GM21529 (cell line): ENCODE measurements at regions not wholly inside any gene's neighbourhood (a gene's known extent, or its start where the extent isn't known, plus 50 kb on each side); places are given as distances from the start of the nearest gene placed in this dataset.
"Not testable (repeated sequence)": the region's sequence is repeated elsewhere in the genome, so short reads cannot be mapped to it uniquely, and the experiment has no call there.

ENCODE experiments used
- ATAC-seq: cut with Tn5 transposase; IDR thresholded peaks from one replicate; pipeline ENCODE4 v1.9.1; 2021; ENCODE audit not compliant: unreplicated experiment

DNA sequence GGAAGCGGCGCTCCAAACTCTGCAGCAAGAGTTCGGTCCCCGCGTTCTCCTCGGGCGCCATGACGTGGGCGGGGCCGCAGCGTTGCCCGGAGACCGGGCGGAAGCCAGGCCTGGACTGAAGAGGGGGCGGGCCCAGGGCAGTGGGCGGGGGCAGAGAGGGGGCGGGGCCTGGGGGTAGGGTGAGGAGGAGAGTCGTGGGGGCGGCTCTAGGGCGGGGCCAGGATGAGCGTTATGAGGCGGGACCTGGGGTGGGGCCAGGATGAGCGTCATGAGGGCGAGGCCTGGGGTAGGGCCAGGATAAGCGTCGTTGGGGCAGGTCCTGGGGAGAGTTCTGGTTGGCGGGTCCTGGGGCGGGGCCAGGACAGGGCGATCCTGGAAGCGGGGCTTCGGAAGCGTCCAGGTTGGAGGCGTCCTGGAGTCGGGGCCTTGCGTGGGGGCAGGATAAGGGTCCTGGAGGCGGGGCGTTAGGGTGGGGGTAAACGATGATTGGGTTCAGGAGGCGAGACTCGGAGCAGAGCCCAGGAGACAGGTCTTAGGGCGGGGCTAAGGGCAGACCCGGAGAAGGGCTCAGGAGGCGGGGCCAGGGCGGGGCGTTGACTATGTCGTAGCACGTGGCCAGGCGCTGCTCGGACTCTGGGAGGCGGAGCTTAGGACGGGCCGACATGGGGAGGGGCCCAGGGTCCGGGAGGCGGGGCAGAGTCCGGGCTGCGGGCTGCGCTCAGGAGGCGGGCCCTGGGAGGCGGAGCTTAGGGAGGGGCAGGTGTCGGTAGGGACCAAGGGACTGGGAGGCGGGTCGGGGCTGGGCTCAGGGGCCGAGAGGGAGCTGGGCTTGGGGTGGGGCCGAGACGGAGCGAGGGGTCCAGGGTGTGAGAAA is 131.1 kb upstream of the ALDH3B2 start:
- ATAC-seq = peak; percentile 75

DNA sequence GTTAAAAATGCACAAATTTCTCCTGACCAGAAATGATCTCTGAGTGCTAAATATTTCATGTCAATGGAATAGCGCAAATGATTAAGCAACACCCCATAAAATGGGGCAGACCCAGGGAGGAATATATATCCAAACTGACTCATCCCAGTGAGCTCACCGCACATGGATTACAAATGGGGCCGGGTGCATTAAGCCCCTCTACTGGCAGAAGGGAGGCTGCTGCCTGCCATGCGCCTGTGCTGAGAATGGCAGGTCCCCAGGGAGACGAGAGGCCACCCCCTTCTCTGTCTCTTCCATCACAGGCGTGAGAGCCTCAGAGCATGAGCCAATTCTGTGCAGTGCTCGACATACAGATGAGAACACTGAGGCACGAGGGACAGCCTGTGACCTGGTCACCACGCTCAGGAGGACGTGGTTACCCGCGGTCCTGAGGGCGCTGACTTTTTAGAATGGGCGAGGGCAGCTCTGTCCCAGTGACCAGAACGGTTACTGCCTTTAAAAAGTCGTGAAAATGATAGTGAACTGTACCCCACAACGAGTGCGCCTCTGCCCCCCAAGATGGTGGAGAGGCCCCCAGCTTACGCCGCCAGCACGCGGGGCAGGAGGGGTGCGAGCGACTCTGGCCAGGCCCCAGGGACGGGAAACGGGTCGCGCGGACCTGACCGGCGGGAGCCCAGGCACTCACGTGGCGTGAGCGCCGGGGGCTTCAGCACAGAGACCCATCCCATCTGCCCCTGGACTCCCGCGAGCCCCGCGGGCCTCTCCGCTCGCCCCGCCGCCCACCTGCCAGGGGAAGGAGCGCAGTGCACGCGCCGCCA is 130.2 kb upstream of the ALDH3B2 start:
- peak; percentile 21 for ATAC-seq

DNA sequence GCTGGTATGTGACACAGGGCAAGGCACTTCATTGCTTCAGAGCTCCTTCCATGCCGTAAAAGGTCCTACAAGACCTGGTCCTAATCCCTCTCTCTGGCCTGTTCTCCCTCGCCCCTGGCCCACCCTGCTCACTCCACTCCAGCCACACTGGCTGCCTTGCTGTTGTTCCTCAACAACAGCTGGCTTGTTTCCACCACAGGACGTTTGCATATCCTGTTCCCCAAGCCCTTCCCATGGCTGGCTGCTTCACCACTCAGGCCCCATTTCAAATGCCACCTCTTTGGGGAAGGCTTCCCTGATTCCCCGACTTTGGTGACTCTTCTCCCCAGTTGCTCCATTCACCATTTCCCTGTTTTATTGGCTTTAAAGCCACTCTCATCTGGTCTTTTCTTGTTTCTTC is 129.1 kb upstream of the ALDH3B2 start:
- ATAC-seq = not testable (repeated sequence)

DNA sequence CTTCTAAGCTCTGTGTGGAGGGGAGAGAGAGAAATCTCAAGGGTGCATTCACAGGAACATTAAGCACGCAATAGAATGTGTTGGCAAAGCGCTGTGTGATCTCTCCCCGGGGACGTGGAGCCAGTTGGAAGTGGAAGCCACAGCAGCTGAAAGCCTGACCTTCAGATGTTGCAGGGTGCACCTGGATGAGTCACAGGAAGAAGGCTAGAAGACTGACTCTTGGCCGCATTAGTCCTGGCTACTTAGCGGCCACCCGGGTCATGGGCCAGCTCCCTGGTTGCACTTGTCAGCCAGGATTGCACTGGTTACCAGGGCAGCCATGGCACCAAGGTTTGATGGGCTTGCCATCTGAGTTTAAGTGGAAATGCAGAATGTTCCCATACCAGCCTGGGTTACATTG is 128.6 kb upstream of the ALDH3B2 start:
- ATAC-seq = not testable (repeated sequence)

DNA sequence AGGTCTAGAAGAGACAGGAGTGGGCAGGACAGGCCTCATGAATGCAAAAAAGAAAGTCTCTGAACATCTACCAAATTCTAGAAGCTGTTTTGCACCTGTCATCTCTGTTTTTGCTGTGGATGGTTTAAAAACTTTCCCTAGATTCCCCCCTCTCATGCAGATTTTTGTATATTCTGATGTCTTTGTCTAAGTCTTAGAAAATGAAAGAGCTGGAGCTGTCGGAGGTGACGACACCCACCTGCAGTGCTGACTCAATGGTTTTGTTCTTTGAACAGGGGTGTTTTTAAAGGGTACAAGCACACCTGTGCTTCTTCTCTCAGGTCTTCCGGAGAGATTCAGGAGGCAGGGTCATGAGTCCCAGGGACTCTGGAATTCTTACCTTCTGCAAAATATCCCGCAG is 128.2 kb upstream of the ALDH3B2 start:
- ATAC-seq = not testable (repeated sequence)

DNA sequence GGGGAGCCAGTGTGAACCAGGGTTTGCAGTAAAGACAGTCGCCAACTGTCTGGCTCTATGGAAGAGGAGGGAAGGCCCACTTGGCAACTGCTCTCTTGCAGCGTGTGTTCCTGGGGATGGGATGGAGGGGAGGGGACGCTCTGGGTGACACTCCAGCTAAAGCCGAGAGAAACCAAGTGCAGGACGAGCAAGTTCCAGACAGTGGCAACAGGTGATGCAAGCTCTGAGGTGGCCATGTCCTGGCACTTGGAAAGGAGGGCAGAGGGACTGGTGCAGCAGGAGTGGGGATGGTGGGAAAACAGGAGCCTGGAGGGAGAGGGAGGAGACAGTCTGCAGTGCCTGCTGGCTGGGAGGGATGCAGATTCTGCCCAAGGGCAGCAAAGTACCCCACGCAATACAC is 127.0 kb upstream of the ALDH3B2 start:
- not testable (repeated sequence) for ATAC-seq

DNA sequence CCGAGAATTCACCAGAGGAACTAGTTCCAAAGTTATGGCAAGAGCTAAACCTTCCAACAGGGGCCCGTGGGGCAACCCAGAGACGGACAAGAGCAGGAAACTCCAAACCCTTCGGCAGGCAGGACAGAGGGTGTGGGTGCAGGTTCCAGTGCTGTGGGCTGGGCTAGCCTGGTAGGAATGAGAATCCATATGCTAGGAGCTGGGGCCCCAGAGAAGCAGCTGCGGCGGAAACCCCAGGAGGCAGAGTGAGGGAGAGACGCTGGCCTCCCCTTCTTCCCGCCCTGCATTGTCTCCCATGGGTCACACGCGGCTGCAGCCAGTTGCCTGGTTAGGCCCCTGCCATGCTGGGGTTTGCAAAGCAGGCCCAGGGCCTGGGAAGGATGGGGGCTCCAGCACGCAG is 126.2 kb upstream of the ALDH3B2 start:
- ATAC-seq = not testable (repeated sequence)

DNA sequence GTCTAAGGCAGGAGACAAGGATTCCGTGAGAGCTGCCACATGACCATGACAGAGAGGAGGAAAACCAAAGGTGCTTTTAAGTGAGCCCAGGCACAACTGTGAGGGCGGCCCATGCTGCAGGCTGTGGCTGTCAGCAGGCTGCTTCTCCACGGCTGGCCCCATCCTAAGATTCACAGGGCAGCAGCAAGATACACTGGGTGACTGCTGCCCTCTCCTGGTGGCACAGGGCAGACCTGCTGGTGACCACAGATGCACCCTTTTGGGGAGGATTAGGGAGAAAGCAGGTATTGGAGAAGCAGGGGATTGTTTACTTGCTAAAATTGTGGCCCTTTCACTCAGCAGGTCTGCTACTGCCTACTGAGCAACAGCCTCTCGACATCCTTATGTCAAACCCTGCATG is 125.4 kb upstream of the ALDH3B2 start:
- not testable (repeated sequence) for ATAC-seq

DNA sequence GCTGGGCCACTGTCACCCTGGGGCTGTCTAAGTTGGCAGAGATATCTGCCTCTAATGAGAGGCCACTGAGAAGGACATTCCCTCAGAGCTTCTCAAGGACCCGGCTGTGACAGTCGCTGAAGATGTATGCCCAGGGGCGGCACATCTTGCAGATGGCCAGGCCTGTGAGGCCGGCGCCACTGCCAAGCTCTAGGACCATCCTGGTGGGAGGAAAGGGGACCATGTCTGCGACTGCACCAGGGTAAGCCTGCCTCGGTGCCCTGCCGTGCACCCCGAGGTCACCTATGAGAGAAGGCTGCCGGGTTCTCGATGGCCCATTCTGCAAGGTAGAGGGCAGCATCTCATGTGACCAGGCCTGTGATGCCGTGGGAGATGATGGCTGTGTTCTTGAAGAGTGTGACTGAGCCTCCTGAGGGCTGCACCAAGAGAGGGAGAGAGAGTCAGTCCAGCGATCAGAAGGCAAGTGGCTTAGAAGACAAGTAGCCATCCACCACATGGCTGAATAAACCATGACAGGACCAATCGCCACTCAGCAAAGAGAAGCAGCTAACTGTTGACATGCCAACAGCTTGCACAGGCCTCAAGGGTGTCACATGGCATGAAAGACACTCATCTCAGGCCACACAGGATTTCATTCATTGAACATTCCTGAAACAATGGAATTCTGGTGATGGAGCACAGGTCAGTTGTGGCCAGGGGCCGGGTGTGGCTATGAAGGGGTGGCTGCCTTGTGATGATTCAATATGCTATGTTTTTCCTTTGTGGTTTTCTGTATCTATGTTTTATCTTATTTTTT is 123.5 kb upstream of the ALDH3B2 start:
- not testable (repeated sequence) for ATAC-seq

DNA sequence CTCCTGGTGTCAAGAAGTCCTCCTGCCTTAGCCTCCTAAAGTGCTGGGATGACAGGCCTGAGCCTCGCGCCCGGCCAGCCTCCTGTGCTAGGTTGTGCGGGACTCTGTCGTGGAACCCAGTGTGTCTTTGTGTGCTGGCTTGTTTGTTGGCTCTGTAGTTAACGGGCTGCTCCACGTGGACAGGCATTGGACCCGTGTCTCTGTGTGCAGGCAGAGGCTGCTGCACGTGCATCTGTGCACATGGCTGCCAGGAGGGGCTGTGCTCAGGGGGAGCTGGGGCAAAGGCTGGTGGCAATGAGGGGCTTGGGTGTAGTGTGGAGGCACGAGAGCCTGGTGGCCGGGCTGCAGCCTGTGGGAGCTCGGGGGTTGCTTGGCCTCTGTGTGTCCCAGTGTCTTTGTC is 121.3 kb upstream of the ALDH3B2 start:
- no peak for ATAC-seq

DNA sequence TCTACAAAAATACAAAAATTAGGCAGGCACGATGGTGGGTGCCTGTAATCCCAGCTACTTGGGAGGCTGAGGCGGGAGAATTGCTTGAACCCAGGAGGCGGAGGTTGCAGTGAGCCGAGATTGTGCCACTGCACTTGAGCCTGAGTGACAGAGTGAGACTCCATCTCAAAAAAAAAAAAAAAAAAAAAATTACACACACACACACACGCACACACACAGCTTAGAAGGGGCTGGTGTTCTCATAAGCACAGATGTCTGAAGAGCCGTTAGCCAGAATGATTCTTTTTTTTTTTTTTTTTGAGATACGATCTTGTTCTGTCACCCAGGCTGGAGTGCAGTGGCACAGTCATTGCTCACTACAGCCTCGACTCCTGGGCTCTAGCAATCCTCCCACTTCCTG is 119.3 kb upstream of the ALDH3B2 start:
- ATAC-seq = not testable (repeated sequence)

DNA sequence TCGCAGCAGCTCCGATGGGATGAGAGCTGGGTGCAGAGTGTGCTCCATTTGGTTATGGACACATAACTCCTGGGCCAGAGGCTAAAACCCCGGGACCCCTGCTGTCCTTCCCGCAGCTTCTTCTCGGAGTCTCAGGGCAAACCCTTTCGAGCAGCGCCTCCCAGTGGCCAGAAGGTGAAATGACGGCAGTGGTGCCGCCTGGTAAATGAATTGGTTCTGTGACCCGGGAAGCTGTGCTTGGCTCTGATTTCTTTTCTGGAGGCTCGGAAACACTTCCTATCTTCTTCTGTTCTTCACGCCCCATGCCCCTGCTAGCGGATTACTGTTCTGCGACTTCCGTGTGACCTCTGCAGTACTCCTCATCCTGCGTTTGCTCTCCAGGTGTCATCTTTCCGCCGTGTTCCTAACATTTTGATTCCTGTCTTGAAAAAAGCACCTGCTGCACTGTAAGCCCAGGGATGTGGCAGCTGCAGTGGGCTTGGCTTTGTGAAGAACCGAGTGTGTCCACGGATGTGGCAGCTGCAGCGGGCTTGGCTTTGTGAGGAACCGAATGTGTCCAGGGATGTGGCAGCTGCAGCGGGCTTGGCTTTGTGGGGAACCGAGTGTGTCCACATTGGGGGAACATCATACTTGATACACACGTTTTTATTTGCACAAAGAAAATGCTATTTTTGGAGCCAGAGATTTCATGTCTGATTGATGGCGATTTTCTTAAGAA is 118.0 kb upstream of the ALDH3B2 start:
- ATAC-seq = not testable (repeated sequence)

DNA sequence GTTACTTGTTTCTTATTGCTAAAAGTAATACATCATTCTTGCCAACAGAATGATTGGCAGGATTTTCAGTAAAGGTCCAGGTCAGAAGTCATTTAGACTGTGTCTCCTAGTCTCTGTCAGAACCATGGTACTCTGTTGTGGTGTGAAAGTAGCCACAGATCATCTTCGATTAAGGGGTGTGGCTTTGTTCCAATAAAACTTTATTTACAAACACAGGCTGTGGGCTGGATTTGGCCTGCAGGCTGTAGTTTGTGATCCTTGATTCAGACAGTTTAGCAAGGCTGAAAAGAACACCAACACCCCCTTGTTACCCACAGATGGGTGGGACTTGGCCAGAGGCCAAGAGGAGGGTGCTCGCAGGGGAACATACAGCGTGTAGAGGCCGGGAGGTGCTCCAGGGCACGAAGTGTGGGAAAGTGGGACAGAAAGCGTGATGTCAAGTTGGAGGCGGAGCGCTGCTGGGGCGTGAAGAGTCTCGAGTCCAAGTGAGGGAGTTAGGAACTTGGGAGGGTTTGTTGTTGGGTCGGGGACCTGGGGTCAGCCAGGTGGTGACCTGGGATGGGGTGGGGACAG is 117.3 kb upstream of the ALDH3B2 start:
- ATAC-seq = not testable (repeated sequence)

DNA sequence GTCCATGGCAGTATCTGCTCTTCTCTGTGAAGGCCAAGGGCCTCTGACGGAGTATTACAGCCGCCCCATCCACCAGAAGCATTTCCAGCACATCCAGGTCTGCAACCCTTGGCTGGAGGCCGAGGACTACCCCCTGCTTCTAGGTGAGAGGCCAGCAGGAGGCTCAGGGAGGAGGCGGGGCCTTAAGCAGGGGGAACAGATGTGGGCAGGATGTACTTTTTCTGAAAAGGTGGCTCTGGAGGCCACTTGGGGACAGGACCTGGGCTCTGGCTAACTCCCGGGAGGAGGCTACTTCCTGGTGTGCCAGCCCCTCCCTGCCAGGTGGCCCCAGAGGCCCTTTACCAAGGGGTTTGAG is 113.9 kb upstream of the ALDH3B2 start:
- ATAC-seq = not testable (repeated sequence)

DNA sequence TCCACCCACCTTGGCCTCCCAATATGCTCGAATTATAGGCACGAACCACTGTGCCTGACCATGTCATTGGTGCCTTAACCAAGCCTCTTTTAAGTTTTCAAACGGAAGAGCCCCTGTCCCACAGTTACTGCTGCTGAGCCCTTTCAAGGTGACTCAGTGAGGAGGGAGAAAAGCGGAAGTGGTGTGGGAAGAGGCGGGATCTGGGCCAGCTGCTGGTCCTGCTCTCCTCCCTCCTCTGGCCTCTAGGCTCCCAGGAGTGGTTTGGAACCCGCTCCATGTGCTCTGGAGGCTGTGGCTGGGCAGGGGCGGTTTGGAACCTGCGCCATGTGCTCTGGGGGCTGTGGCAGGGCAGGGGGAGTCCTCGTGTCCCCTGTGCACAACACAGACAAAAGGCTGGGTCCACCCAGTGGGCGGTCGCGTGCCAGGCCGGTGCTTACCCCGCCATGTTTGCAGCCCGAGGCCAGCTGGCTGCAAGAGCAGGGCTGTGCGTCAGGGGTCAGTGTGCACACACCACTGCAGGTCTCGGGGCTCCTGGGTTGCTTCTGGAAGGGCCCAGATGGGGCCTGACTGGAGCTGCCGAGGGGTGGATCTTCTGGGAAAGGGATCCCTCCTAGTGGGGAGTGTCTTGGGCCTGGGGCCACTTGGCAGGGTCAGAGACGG is 113.4 kb upstream of the ALDH3B2 start:
- not testable (repeated sequence) for ATAC-seq

DNA sequence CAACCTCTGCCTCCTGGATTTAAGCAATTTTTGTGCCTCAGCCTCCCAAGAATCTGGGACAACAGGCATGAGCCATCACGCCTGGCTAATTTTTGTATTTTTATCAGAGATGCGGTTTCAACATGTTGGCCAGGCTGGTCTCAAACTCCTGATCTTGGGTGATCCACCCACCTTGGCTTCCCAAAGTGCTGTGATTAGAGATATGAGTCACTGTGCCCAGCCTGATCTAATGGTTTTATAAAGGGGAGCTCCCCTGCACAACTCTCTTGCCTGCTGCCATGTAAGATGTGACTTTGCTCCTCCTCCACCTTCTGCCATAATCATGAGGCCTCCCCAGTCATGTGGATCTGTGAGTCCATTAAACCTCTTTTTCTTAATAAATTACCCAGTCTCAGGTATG is 107.5 kb upstream of the ALDH3B2 start:
- ATAC-seq = not testable (repeated sequence)

DNA sequence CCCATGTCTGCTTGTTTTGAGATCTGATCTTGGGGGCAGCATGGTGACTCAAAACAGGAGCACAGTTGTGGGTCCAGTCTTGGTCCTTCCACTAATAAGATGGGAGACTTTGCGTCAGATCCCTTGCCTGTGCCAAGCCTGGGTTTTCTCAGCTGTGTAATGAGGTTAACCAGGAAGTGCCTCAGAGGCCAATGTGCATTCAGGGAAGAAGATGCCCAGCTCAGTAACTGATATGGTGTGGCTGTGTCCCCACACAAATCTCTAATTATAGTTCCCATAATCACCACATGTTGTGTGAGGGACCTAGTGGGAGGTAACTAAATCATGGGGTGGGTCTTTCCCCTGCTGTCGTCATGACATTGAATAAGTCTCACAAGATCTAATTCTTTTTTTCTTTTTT is 107.1 kb upstream of the ALDH3B2 start:
- not testable (repeated sequence) for ATAC-seq

DNA sequence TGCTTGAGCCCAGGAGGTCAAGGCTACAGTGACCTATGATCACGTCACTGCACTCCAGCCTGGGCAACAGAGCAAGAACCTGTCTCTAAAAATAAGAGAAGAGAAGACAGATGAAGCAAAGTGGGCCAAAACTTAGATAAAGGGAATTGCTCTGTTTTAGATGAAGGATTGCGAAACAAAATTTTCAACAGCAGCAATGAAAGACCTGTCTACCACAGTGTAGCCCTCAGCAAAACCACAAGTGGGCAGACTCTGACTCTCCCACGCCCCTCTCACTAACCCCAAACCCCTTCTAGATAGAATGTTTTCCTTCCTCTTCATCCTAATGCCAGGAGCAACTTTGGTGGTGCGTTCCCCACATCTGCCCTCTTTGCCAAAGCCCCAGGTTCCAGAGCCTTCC is 105.6 kb upstream of the ALDH3B2 start:
- no peak for ATAC-seq

DNA sequence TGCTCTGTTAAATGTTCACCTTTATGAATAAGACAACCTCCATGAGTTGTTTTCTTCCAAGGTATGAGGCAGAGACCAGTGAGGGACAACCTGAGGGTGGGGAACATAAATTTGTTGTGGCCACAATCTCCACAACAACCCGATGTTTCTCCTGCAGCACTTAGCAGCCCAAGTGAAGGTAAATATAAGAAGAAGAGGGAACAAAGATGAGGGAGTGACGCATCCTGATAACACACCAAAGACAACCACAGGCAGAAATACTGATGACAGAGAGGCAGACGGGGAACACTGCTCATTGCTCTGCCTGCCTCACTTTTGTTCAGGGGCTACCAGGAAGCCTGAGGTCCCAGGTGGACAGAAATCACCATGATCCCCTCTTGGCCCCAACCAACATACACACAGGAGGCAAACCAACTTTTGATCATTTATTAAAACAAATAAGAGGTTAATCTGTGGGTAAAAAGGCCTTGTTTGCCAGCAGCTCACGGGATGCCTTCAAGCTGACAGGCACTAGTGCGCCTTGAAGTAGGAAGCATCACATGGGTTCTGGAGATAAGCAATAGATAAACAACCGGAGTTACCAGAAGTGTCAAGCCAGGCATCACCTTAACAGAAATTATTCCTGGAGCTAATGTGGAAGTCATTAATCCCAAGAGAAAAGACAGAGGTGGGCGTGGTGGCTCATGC is 104.9 kb upstream of the ALDH3B2 start:
- ATAC-seq = not testable (repeated sequence)
